Embryonic facial prominence (tissue), 1 donor: ENCODE measurements at regions not wholly inside any gene's neighbourhood (a gene's known extent, or its start where the extent isn't known, plus 50 kb on each side); places are given as distances from the start of the nearest gene placed in this dataset.

Source experiments
- DNase-seq: peaks from one replicate; pipeline ENCODE4 v3.0.0-alpha.2; 2016; ENCODE audit errors: extremely low spot score

GRCh38 chr9:80932181-80932580, 757.2 kb downstream of the TLE1 start:
- DNase-seq, result no peak

- DNase-seq, result no peak
These were observed 758.2 kb downstream of the TLE1 start for GRCh38 chr9:80931163-80931562.

- DNase-seq, result no peak
These were observed 760.6 kb downstream of the TLE1 start for GRCh38 chr9:80928697-80929096.

GRCh38 chr9:80926611-80927010, 762.7 kb downstream of the TLE1 start:
- DNase-seq, result no peak

GRCh38 chr9:80922544-80922943, 766.8 kb downstream of the TLE1 start:
- no peak for DNase-seq

- DNase-seq, result no peak
These were observed 782.6 kb downstream of the TLE1 start for GRCh38 chr9:80906728-80907127.

- no peak for DNase-seq
These were observed 790.1 kb downstream of the TLE1 start for GRCh38 chr9:80899208-80899607.

GRCh38 chr9:80893190-80893589, 796.2 kb downstream of the TLE1 start:
- DNase-seq, result no peak

- DNase-seq, result no peak
These were observed 796.6 kb downstream of the TLE1 start for GRCh38 chr9:80892703-80893102.

- no peak for DNase-seq
These were observed 799.2 kb downstream of the TLE1 start for GRCh38 chr9:80890124-80890523.

GRCh38 chr9:80885894-80886293, 803.5 kb downstream of the TLE1 start:
- DNase-seq, result no peak

- no peak for DNase-seq
These were observed 805.3 kb downstream of the TLE1 start for GRCh38 chr9:80883826-80884579.

- DNase-seq, result no peak
These were observed 805.9 kb downstream of the TLE1 start for GRCh38 chr9:80883426-80883825.

- DNase-seq, result no peak
These were observed 807.4 kb downstream of the TLE1 start for GRCh38 chr9:80881940-80882339.

GRCh38 chr9:80881320-80881719, 808.0 kb downstream of the TLE1 start:
- DNase-seq, result no peak

GRCh38 chr9:80878556-80878955, 810.8 kb downstream of the TLE1 start:
- DNase-seq, result no peak

GRCh38 chr9:80875947-80876346, 813.4 kb downstream of the TLE1 start:
- no peak for DNase-seq

GRCh38 chr9:80874276-80874675, 815.1 kb downstream of the TLE1 start:
- no peak for DNase-seq

- no peak for DNase-seq
These were observed 815.5 kb downstream of the TLE1 start for GRCh38 chr9:80873861-80874260.

- peak; percentile 48 for DNase-seq
These were observed 817.8 kb downstream of the TLE1 start for GRCh38 chr9:80871596-80871995.

- no peak for DNase-seq
These were observed 821.6 kb downstream of the TLE1 start for GRCh38 chr9:80867731-80868130.

GRCh38 chr9:80866576-80867227, 822.6 kb downstream of the TLE1 start:
- DNase-seq, result no peak

GRCh38 chr9:80866121-80866520, 823.2 kb downstream of the TLE1 start:
- DNase-seq, result no peak

- no peak for DNase-seq
These were observed 846.3 kb downstream of the TLE1 start for GRCh38 chr9:80843028-80843427.
